CD4-positive, alpha-beta T cell (primary cell): ENCODE measurements at regions not wholly inside any gene's neighbourhood (a gene's known extent, or its start where the extent isn't known, plus 50 kb on each side); places are given as distances from the start of the nearest gene placed in this dataset.

Experiments
- ATAC-seq: fragments of 200-7000 bp; cut with Tn5 transposase; one replicate; pipeline ENCODE4 v1.10.0; 2022; ENCODE audit warnings: mild to moderate bottlenecking; ENCODE audit not compliant: poor library complexity
- CTCF ChIA-PET: fragments of 350-600 bp; sonication (Branson Sonifier 250); formaldehyde crosslinking; loops from one replicate; lab custom pipeline; 2021; ENCODE audit warnings: antibody characterized with exemption, inconsistent platforms; lab: Charles Lee
- POLR2A ChIA-PET: fragments of 350-600 bp; sonication (Branson Sonifier 250); formaldehyde crosslinking; loops from one replicate; lab custom pipeline; 2021; ENCODE audit warnings: antibody characterized with exemption, inconsistent platforms; lab: Charles Lee
- DNase-seq, 14 experiments: peaks; one replicate each; pipeline ENCODE4 v3.0.0-alpha.2; 2013 to 2020; ENCODE audit warnings: mixed read lengths in 2 of 14
- H3K27ac ChIP-seq, 2 donors: one replicate each; pipeline versions ENCODE4 v1.5.1 to v1.7.0; 2013; ENCODE audit warnings: low read length in 2 of 2, low read depth in 1 of 2, mild to moderate bottlenecking in 1 of 2
- H3K27me3 ChIP-seq, 2 experiments: 1 replicate in 1 of 2; 2 replicates in 1 of 2; pipeline versions ENCODE4 v1.6.1 to v1.7.0; 2013; ENCODE audit warnings: low read length in 2 of 2, control low read depth in 1 of 2, mild to moderate bottlenecking in 1 of 2, moderate library complexity in 1 of 2; ENCODE audit not compliant: insufficient read depth in 2 of 2, control insufficient read depth in 1 of 2
- H3K36me3 ChIP-seq: one replicate; pipeline ENCODE4 v1.6.1; 2013; ENCODE audit warnings: low read length, control low read depth; ENCODE audit not compliant: insufficient read depth
- H3K4me1 ChIP-seq: one replicate; pipeline ENCODE4 v1.6.1; 2013; ENCODE audit warnings: low read length, control low read depth; ENCODE audit not compliant: insufficient read depth
- H3K4me3 ChIP-seq: one replicate; pipeline ENCODE4 v1.5.1; 2013; ENCODE audit warnings: mild to moderate bottlenecking, low read length, moderate library complexity
- H3K9me3 ChIP-seq, 2 experiments: 1 replicate in 1 of 2; 2 replicates in 1 of 2; pipeline versions ENCODE4 v1.6.1 to v1.7.0; 2013; ENCODE audit warnings: low read length in 2 of 2, mild to moderate bottlenecking in 2 of 2, control low read depth in 1 of 2, moderate library complexity in 1 of 2; ENCODE audit not compliant: control insufficient read depth in 1 of 2, insufficient read depth in 1 of 2
- H3K27ac Mint-ChIP-seq: one replicate; pipeline ENCODE4 v1.8.0; 2020; ENCODE audit warnings: mixed read lengths
- H3K27me3 Mint-ChIP-seq: one replicate; pipeline ENCODE4 v1.8.0; 2021; ENCODE audit warnings: mixed read lengths
- H3K36me3 Mint-ChIP-seq: one replicate; pipeline ENCODE4 v1.8.0; 2021; ENCODE audit warnings: low read depth, mixed read lengths
- H3K4me1 Mint-ChIP-seq: one replicate; pipeline ENCODE4 v1.8.0; 2021; ENCODE audit warnings: low read depth, mixed read lengths
- H3K4me3 Mint-ChIP-seq: one replicate; pipeline ENCODE4 v1.8.0; 2020; ENCODE audit warnings: mild to moderate bottlenecking, mixed read lengths
- H3K9me3 Mint-ChIP-seq: one replicate; pipeline ENCODE4 v1.8.0; 2020; ENCODE audit warnings: mixed read lengths
- intact Hi-C, 2 experiments: fragments of 100-400 bp; cut with DNase I in 1 of 2; cut with micrococcal nuclease in 1 of 2; formaldehyde crosslinking; loops; one replicate each; pipeline versions ENCODE4 v1.15.1 to v1.9.0; 2023 to 2025; cut with DNase I, micrococcal nuclease
- TF ChIP-seq, protein P1 (sequence below): fragments of 200-600 bp; IDR thresholded peaks from one replicate; pipeline ENCODE4 v1.8.0; 2022; ENCODE audit warnings: antibody characterized with exemption, mild to moderate bottlenecking

DNA sequence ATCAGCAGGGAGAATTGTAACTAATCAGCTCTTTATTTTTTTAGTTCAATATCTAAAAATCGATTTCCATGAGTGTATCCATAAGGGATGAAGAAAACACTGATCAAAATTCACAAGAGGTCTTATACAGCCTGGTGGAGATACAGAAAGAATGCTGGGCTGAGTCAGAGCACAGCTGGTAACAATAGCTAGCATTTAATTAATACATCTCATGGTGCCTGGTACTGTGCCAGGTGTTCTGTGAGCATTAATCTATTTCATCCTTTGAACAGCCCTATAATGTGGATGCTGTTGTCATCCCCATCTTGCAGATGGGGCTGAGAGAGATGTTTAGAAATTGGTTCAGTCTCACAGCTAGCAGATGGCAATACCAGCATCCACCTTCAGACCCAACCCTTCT is 250.9 kb upstream of the RPS6KA3 start:
- ChIA-PET CTCF (no interaction called here), POLR2A (no interaction called here)
- Mint-ChIP-seq H3K4me3 (no peak overlapping the region), H3K27me3 (no peaks in the 10 kb centered on the region), H3K4me1 (no peaks in the 10 kb centered on the region), H3K36me3 (no peaks in the 10 kb centered on the region), H3K9me3 (no peaks in the 10 kb centered on the region), H3K27ac (no peak overlapping the region)
- Histone ChIP-seq H3K4me3 (no peak overlapping the region), H3K9me3 (no peaks in the 10 kb centered on the region), H3K36me3 (no peaks in the 10 kb centered on the region), H3K27me3 (no peaks in the 10 kb centered on the region), H3K4me1 (no peaks in the 10 kb centered on the region), H3K27ac (no peak overlapping the region)
- DNase-seq (no peak), ATAC-seq (no peak)
- intact Hi-C loops = no loop called here
- TF ChIP-seq, protein P1, sequence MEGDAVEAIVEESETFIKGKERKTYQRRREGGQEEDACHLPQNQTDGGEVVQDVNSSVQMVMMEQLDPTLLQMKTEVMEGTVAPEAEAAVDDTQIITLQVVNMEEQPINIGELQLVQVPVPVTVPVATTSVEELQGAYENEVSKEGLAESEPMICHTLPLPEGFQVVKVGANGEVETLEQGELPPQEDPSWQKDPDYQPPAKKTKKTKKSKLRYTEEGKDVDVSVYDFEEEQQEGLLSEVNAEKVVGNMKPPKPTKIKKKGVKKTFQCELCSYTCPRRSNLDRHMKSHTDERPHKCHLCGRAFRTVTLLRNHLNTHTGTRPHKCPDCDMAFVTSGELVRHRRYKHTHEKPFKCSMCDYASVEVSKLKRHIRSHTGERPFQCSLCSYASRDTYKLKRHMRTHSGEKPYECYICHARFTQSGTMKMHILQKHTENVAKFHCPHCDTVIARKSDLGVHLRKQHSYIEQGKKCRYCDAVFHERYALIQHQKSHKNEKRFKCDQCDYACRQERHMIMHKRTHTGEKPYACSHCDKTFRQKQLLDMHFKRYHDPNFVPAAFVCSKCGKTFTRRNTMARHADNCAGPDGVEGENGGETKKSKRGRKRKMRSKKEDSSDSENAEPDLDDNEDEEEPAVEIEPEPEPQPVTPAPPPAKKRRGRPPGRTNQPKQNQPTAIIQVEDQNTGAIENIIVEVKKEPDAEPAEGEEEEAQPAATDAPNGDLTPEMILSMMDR = no peak

DNA sequence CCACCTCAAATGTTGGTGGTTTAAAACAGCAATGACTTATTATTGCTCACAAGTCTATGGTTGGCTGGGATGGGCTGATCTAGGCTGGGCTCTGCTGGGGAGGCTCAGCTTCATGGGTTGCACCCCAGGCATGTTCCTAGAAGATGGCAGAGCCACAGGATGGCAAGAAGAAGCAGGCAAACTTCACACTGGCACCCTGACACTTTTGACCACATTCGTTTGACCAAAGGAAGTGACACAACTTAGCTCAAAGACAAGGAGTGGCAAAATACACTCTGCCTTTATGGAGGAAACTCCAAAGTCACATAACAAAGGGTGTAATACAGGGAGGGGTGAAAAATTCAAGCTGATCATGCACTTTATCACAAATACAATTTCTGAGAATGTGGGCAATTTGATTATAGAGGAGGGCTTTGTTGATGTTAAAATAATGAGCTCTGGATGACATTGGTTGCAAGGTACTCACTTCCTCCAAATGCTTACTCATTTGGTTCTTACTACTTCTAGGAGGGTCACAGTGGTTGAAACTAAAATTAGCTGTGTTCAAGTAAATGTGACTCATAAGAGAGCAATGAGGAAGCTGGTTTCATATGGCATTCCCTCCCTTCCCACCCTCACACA is 249.2 kb upstream of the RPS6KA3 start:
- intact Hi-C loops = no loop called here
- ATAC-seq = no peak

DNA sequence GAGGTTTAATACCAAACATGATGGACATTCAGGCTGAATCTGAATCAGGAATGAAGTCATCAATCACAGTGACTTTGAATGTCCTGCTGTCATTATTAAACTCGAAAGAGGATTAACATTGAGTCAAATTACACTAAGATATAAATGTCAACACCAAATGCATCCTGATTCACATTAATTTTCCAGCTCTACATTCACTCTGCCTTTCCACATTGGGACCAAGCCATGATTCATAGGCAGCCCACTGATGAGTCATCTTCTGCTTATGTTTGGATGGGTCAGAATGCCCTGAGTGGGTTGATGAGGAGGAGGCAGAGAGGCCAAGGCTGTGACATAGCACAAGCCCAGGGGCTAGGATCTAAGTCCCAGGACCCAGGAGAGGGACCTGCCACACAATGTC is 247.6 kb upstream of the RPS6KA3 start:
- Histone ChIP-seq H3K9me3 (no peaks in the 10 kb centered on the region), H3K36me3 (no peaks in the 10 kb centered on the region), H3K4me3 (no peak overlapping the region), H3K27me3 (no peaks in the 10 kb centered on the region), H3K4me1 (no peaks in the 10 kb centered on the region), H3K27ac (no peak overlapping the region)
- ChIA-PET POLR2A (no interaction called here), CTCF (interaction anchor here (0.6 kb wide), 1 partner anchor 1232 kb away, joined by 3 read pairs; no protein-coding TSS in a partner anchor)
- TF ChIP-seq, protein P1 = no peak
- DNase-seq (peak in 2 of 14 experiments; percentile 15 to 37), ATAC-seq (no peak)
- intact Hi-C loops = no loop called here
- Mint-ChIP-seq H3K9me3 (no peaks in the 10 kb centered on the region), H3K4me1 (no peaks in the 10 kb centered on the region), H3K27me3 (no peaks in the 10 kb centered on the region), H3K27ac (no peak overlapping the region), H3K4me3 (no peak overlapping the region), H3K36me3 (no peaks in the 10 kb centered on the region)

More for the DNA sequence above, 249.2 kb upstream of the RPS6KA3 start:
- TF ChIP-seq, protein P1 = no peak
- no peaks in the 10 kb centered on the region for H3K9me3 Mint-ChIP-seq
- no peaks in the 10 kb centered on the region for H3K36me3 Mint-ChIP-seq
- H3K27ac Mint-ChIP-seq = no peak overlapping the region
- H3K27ac ChIP-seq = no peak overlapping the region
- DNase-seq = peak in 3 of 14 experiments; percentile 20 to 35 (median 20)
- ChIA-PET CTCF (no interaction called here), POLR2A (no interaction called here)
- H3K4me1 ChIP-seq = no peaks in the 10 kb centered on the region
- no peaks in the 10 kb centered on the region for H3K9me3 ChIP-seq
- H3K36me3 ChIP-seq = no peaks in the 10 kb centered on the region
- no peaks in the 10 kb centered on the region for H3K4me1 Mint-ChIP-seq
- H3K27me3 Mint-ChIP-seq = no peaks in the 10 kb centered on the region
- H3K4me3 ChIP-seq = no peak overlapping the region
- H3K4me3 Mint-ChIP-seq = no peak overlapping the region
- no peaks in the 10 kb centered on the region for H3K27me3 ChIP-seq
